Endothelial cell of umbilical vein (primary cell): ENCODE measurements at regions not wholly inside any gene's neighbourhood (a gene's known extent, or its start where the extent isn't known, plus 50 kb on each side); places are given as distances from the start of the nearest gene placed in this dataset.

ENCODE experiments used
- BruUV-seq: library from RNA; stranded (reverse); fragments of 400-500 nt; replicated peaks from 2 replicates; lab custom pipeline; 2021; lab: Mats Ljungman, UMichigan
- CTCF ChIA-PET: fragments of 300-600, 350-600 bp; sonication (Branson Sonifier 250); formaldehyde crosslinking; loops from one replicate; lab custom pipeline; 2021; ENCODE audit warnings: antibody characterized with exemption, inconsistent platforms; lab: Charles Lee
- POLR2A ChIA-PET: fragments of 300-600, 350-600 bp; sonication (Branson Sonifier 250); formaldehyde crosslinking; loops from one replicate; lab custom pipeline; 2021; ENCODE audit warnings: antibody characterized with exemption, inconsistent platforms; lab: Charles Lee
- DNase-seq: peaks from one replicate; pipeline ENCODE4 v3.0.0-alpha.2; 2011; ENCODE audit warnings: low read depth, low spot score
- FAIRE-seq: peaks from 2 replicates; lab custom pipeline; 2011; peaks lifted over from hg19 to GRCh38; lab: Jason Lieb, UNC
- H2AFZ ChIP-seq: 2 replicates; pipeline ENCODE4 v1.6.0; 2012; ENCODE audit warnings: low read depth, low read length, control low read depth, inconsistent platforms
- H3K27ac ChIP-seq: 2 replicates; pipeline ENCODE4 v1.5.1; 2011; ENCODE audit warnings: low read depth, mild to moderate bottlenecking, control low read depth, low read length, moderate library complexity; ENCODE audit not compliant: insufficient read depth
- H3K27me3 ChIP-seq, 2 experiments: 2 replicates each; pipeline versions ENCODE4 v1.6.0 to v1.6.1; 2011; ENCODE audit warnings: low read length in 2 of 2, mixed read lengths in 1 of 2; ENCODE audit not compliant: control insufficient read depth in 2 of 2, insufficient read depth in 2 of 2
- H3K36me3 ChIP-seq, 2 experiments: 2 replicates in 1 of 2; 3 replicates in 1 of 2; pipeline ENCODE4 v1.5.1; 2011; ENCODE audit warnings: low read length in 2 of 2, mild to moderate bottlenecking in 1 of 2, moderate library complexity in 1 of 2; ENCODE audit not compliant: control insufficient read depth in 2 of 2, insufficient read depth in 2 of 2; ENCODE audit errors: extremely low read depth in 1 of 2
- H3K4me1 ChIP-seq: 3 replicates; pipeline ENCODE4 v1.5.1; 2011; ENCODE audit warnings: mild to moderate bottlenecking, low read length; ENCODE audit not compliant: control insufficient read depth, insufficient read depth; ENCODE audit errors: extremely low read depth
- H3K4me2 ChIP-seq: 2 replicates; pipeline ENCODE4 v1.6.1; 2011; ENCODE audit warnings: low read length, control low read depth, mixed read lengths; ENCODE audit not compliant: insufficient read depth
- H3K4me3 ChIP-seq, 3 experiments: fragments of 200-600 bp in 1 of 3; sonication (generic), shearing (Covaris generic) in 1 of 3; replicated peaks in 1 of 3; 2 replicates each; pipeline ENCODE4 v1.5.1; 2011 to 2016; ENCODE audit warnings: control low read depth in 3 of 3, low read length in 3 of 3, mild to moderate bottlenecking in 2 of 3, inconsistent platforms in 1 of 3, low read depth in 1 of 3, moderate library complexity in 1 of 3; ENCODE audit not compliant: insufficient read depth in 1 of 3
- H3K79me2 ChIP-seq: 2 replicates; pipeline ENCODE4 v1.6.0; 2012; ENCODE audit warnings: low read length, inconsistent platforms; ENCODE audit not compliant: control insufficient read depth, insufficient read depth
- H3K9ac ChIP-seq: replicated peaks from 2 replicates; pipeline ENCODE3; 2011; ENCODE audit warnings: low read length, control low read depth; ENCODE audit not compliant: insufficient read depth; ENCODE audit errors: extremely low read depth
- H3K9me1 ChIP-seq: replicated peaks from 3 replicates; pipeline ENCODE4 v1.6.0; 2011; ENCODE audit warnings: mild to moderate bottlenecking, low read length; ENCODE audit not compliant: control insufficient read depth, insufficient read depth; ENCODE audit errors: extremely low read depth
- H3K9me3 ChIP-seq: replicated peaks from 2 replicates; pipeline ENCODE4 v1.5.1; 2012; ENCODE audit warnings: low read length, inconsistent platforms; ENCODE audit not compliant: control insufficient read depth, insufficient read depth
- H4K20me1 ChIP-seq: replicated peaks from 2 replicates; pipeline ENCODE3; 2011; ENCODE audit warnings: mild to moderate bottlenecking, low read length; ENCODE audit not compliant: control insufficient read depth, insufficient read depth; ENCODE audit errors: extremely low read depth
- EZH2 ChIP-seq: IDR thresholded peaks from 2 replicates; pipeline ENCODE4 v1.6.1; 2012; ENCODE audit warnings: borderline replicate concordance, low read depth, mild to moderate bottlenecking, moderate library complexity, low read length, inconsistent platforms; ENCODE audit not compliant: severe bottlenecking
- FOS ChIP-seq: IDR thresholded peaks from 2 replicates; pipeline ENCODE4 v1.6.1; 2011; ENCODE audit warnings: mild to moderate bottlenecking, low read length, moderate library complexity, borderline replicate concordance; ENCODE audit not compliant: insufficient read depth
- GATA2 ChIP-seq: IDR thresholded peaks from 2 replicates; pipeline ENCODE4 v1.7.0; 2011; ENCODE audit warnings: low read depth, mild to moderate bottlenecking, moderate library complexity, mixed read lengths, low read length; ENCODE audit not compliant: insufficient read length, insufficient read depth
- JUN ChIP-seq: IDR thresholded peaks from 2 replicates; pipeline ENCODE4 v1.6.1; 2011; ENCODE audit warnings: borderline replicate concordance, low read depth; ENCODE audit not compliant: insufficient read length, insufficient read depth
- MAX ChIP-seq: IDR thresholded peaks from 2 replicates; pipeline ENCODE4 v1.6.1; 2011; ENCODE audit not compliant: insufficient read depth, insufficient read length
- MYC ChIP-seq: IDR thresholded peaks from one replicate; pipeline ENCODE4 v1.6.1; 2011; ENCODE audit warnings: mild to moderate bottlenecking, low read depth, low read length
- POLR2A ChIP-seq: IDR thresholded peaks from 2 replicates; pipeline ENCODE4 v1.6.1; 2012; ENCODE audit warnings: low read depth, mild to moderate bottlenecking, control low read depth, low read length
- POLR2AphosphoS5 ChIP-seq: IDR thresholded peaks from 2 replicates; pipeline ENCODE4 v1.6.1; 2012; ENCODE audit warnings: low read depth, mild to moderate bottlenecking, control low read depth, low read length, moderate library complexity; ENCODE audit not compliant: insufficient read depth
- dilution Hi-C: fragments of 300-500 bp; cut with MboI; formaldehyde crosslinking; loops from one replicate; pipeline ENCODE4 v1.15.0; 2019; ENCODE audit warnings: low sequenced_read_pairs; ENCODE audit not compliant: extremely low pct_ligation_motif_present
- intact Hi-C: fragments of 100-400 bp; cut with micrococcal nuclease; formaldehyde crosslinking; loops from one replicate; pipeline ENCODE4 v1.10.0; 2022
- TF ChIP-seq, protein P1 (sequence below), 2 donors: IDR thresholded peaks; 1 replicate in 1 of 2; 2 replicates in 1 of 2; pipeline ENCODE4 v1.5.1; 2011; ENCODE audit warnings: low read length in 2 of 2, mild to moderate bottlenecking in 2 of 2, moderate library complexity in 2 of 2, control low read depth in 1 of 2, inconsistent platforms in 1 of 2, low read depth in 1 of 2; ENCODE audit not compliant: insufficient read depth in 1 of 2; ENCODE audit errors: extremely low read depth in 1 of 2

GRCh38 chr22:49184736-49185135 is 642.9 kb downstream of the BRD1 start:
- TF ChIP-seq MYC, result no peak
- TF ChIP-seq FOS, result no peak
- TF ChIP-seq POLR2AphosphoS5, result no peak
- TF ChIP-seq MAX, result no peak
- no peak for TF ChIP-seq JUN
- TF ChIP-seq, protein P1, sequence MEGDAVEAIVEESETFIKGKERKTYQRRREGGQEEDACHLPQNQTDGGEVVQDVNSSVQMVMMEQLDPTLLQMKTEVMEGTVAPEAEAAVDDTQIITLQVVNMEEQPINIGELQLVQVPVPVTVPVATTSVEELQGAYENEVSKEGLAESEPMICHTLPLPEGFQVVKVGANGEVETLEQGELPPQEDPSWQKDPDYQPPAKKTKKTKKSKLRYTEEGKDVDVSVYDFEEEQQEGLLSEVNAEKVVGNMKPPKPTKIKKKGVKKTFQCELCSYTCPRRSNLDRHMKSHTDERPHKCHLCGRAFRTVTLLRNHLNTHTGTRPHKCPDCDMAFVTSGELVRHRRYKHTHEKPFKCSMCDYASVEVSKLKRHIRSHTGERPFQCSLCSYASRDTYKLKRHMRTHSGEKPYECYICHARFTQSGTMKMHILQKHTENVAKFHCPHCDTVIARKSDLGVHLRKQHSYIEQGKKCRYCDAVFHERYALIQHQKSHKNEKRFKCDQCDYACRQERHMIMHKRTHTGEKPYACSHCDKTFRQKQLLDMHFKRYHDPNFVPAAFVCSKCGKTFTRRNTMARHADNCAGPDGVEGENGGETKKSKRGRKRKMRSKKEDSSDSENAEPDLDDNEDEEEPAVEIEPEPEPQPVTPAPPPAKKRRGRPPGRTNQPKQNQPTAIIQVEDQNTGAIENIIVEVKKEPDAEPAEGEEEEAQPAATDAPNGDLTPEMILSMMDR (IDR thresholded peaks at IDR 0.05; ENCODE audit: extremely low read depth in 1 of 2, insufficient read depth in 1 of 2, low read depth in 1 of 2, low read length in 2 of 2), result no peak
- Histone ChIP-seq H3K9me1 (no peaks in the 10 kb centered on the region), H3K27me3 (no peaks in the 10 kb centered on the region), H3K4me1 (no peaks in the 10 kb centered on the region), H3K36me3 (no peaks in the 10 kb centered on the region), H2AFZ (no peak overlapping the region), H3K9ac (no peak overlapping the region), H3K9me3 (peaks cover 22% of the 10 kb centered on the region), H3K79me2 (no peaks in the 10 kb centered on the region), H3K27ac (no peak overlapping the region), H3K4me3 (no peak overlapping the region), H4K20me1 (no peaks in the 10 kb centered on the region), H3K4me2 (no peak overlapping the region)
- FAIRE-seq (no peak), DNase-seq (no peak)
- intact Hi-C loops (no loop called here), dilution Hi-C loops (no loop called here)
- no TSS peak for BruUV-seq
- ChIA-PET POLR2A (no interaction called here), CTCF (no interaction called here)

DNA sequence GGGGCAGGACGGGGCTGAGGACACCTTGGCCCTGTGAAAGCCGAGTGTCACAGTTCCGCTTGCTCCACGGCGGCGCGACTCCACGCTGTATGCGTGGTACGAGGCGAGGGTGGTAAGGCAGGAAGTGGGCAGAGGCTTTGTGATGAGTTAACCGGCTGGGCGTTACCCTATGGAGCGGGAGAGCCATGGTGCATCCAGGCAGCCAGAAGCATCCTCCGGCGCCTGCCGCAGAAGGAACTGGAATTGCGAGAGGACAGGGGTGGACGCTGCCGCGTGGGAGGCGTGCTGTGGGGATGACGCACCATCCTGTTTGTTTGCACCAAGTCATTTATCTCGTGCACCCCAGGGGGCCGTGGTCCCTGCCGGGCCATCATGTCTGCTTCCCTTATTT is 643.9 kb downstream of the BRD1 start:
- Histone ChIP-seq H3K4me1 (no peaks in the 10 kb centered on the region), H3K9me3 (peaks cover 22% of the 10 kb centered on the region), H3K27me3 (no peaks in the 10 kb centered on the region), H4K20me1 (no peaks in the 10 kb centered on the region), H3K27ac (no peak overlapping the region), H3K4me2 (no peak overlapping the region), H2AFZ (no peak overlapping the region), H3K9ac (no peak overlapping the region), H3K79me2 (no peaks in the 10 kb centered on the region), H3K36me3 (no peaks in the 10 kb centered on the region), H3K4me3 (no peak overlapping the region), H3K9me1 (no peaks in the 10 kb centered on the region)
- intact Hi-C loops (no loop called here), dilution Hi-C loops (no loop called here)
- CTCF ChIA-PET, result no interaction called here
- FAIRE-seq, result no peak
- POLR2A ChIA-PET, result no interaction called here
- BruUV-seq, result no TSS peak
- DNase-seq, result no peak
- TF ChIP-seq POLR2A (no peak), MAX (no peak), FOS (no peak), JUN (no peak), MYC (no peak), GATA2 (no peak), POLR2AphosphoS5 (no peak), EZH2 (no peak)
- TF ChIP-seq, protein P1 (IDR thresholded peaks at IDR 0.05; ENCODE audit: extremely low read depth in 1 of 2, insufficient read depth in 1 of 2, low read depth in 1 of 2, low read length in 2 of 2), result no peak
